Tibial nerve (tissue), 4 donors: ENCODE measurements at regions not wholly inside any gene's neighbourhood (a gene's known extent, or its start where the extent isn't known, plus 50 kb on each side); places are given as distances from the start of the nearest gene placed in this dataset.

Experiments used
- DNase-seq, 2 donors: peaks; one replicate each; pipeline ENCODE4 v3.0.0-alpha.2; 2019; ENCODE audit warnings: low spot score in 2 of 2
- H3K27ac ChIP-seq, 4 donors: fragments of 200-600 bp; sonication (generic) in 3 of 4; one replicate each; pipeline ENCODE4 v1.5.1; 2017 to 2019; ENCODE audit warnings: mild to moderate bottlenecking in 1 of 4
- H3K27me3 ChIP-seq, 2 donors: fragments of 200-600 bp; sonication (generic) in 1 of 2; one replicate each; pipeline versions ENCODE4 v1.5.1 to v1.6.0; 2017 to 2019
- H3K36me3 ChIP-seq, 3 donors: fragments of 200-600 bp; sonication (generic); one replicate each; pipeline ENCODE4 v1.5.1; 2018 to 2019
- H3K4me1 ChIP-seq, 4 donors: fragments of 200-600 bp; sonication (generic) in 3 of 4; one replicate each; pipeline ENCODE4 v1.5.1; 2017 to 2019
- H3K4me3 ChIP-seq, 4 donors: fragments of 200-600 bp; sonication (generic) in 3 of 4; one replicate each; pipeline ENCODE4 v1.5.1; 2017 to 2019; ENCODE audit warnings: mild to moderate bottlenecking in 1 of 4, moderate library complexity in 1 of 4
- H3K9me3 ChIP-seq, 4 donors: fragments of 200-600 bp; sonication (generic) in 3 of 4; one replicate each; pipeline ENCODE4 v1.5.1; 2017 to 2019
- EP300 ChIP-seq, 2 donors: sonication (generic); formaldehyde crosslinking; IDR thresholded peaks; one replicate each; pipeline ENCODE4 v1.6.1; 2017; ENCODE audit warnings: antibody characterized with exemption in 2 of 2, mild to moderate bottlenecking in 1 of 2
- POLR2A ChIP-seq, 2 donors: fragments of 450-650 bp; IDR thresholded peaks; one replicate each; pipeline ENCODE4 v1.6.1; 2017; ENCODE audit warnings: antibody characterized with exemption in 2 of 2, mild to moderate bottlenecking in 2 of 2, moderate library complexity in 2 of 2
- whole genome bisulfite sequencing, 2 donors: methylation state at CpG; one replicate each; pipeline ENCODE4 v1.1.5; 2018; 5-methylcytosine and 5-hydroxymethylcytosine counted together
- TF ChIP-seq, protein P1 (sequence below), 5 experiments: fragments of 200-600 bp in 3 of 5; fragments of 450-650 bp in 2 of 5; sonication (generic) in 3 of 5; IDR thresholded peaks; one replicate each; pipeline ENCODE4 v1.5.1; 2016 to 2019; ENCODE audit warnings: antibody characterized with exemption in 5 of 5, mild to moderate bottlenecking in 3 of 5, moderate library complexity in 2 of 5

GRCh38 chr2:21607572-21607971 lies 483.8 kb downstream of the TDRD15 start:
- no peaks in the 10 kb centered on the region for H3K27me3 ChIP-seq
- H3K9me3 ChIP-seq: peaks cover 0 to 12% (median 0%) of the 10 kb centered on the region in 4 donors
- no peak overlapping the region for H3K27ac ChIP-seq
- no peak overlapping the region for H3K4me3 ChIP-seq
- no peak for DNase-seq
- no peaks in the 10 kb centered on the region for H3K36me3 ChIP-seq
- TF ChIP-seq, protein P1, sequence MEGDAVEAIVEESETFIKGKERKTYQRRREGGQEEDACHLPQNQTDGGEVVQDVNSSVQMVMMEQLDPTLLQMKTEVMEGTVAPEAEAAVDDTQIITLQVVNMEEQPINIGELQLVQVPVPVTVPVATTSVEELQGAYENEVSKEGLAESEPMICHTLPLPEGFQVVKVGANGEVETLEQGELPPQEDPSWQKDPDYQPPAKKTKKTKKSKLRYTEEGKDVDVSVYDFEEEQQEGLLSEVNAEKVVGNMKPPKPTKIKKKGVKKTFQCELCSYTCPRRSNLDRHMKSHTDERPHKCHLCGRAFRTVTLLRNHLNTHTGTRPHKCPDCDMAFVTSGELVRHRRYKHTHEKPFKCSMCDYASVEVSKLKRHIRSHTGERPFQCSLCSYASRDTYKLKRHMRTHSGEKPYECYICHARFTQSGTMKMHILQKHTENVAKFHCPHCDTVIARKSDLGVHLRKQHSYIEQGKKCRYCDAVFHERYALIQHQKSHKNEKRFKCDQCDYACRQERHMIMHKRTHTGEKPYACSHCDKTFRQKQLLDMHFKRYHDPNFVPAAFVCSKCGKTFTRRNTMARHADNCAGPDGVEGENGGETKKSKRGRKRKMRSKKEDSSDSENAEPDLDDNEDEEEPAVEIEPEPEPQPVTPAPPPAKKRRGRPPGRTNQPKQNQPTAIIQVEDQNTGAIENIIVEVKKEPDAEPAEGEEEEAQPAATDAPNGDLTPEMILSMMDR (IDR thresholded peaks at IDR 0.05): no peak
- TF ChIP-seq POLR2A (IDR thresholded peaks at IDR 0.05): no peak
- no peak for TF ChIP-seq EP300 (IDR thresholded peaks at IDR 0.05)
- H3K4me1 ChIP-seq: no peaks in the 10 kb centered on the region
- WGBS, 2 donors: 82 to 83% methylated on average over 6 of the region's 6 CpGs

GRCh38 chr2:21610304-21610703 lies 486.5 kb downstream of the TDRD15 start:
- no peak for DNase-seq
- no peak for TF ChIP-seq EP300 (IDR thresholded peaks at IDR 0.05)
- 86 to 89% methylated on average over 3 of the region's 3 CpGs for WGBS, 2 donors

DNA sequence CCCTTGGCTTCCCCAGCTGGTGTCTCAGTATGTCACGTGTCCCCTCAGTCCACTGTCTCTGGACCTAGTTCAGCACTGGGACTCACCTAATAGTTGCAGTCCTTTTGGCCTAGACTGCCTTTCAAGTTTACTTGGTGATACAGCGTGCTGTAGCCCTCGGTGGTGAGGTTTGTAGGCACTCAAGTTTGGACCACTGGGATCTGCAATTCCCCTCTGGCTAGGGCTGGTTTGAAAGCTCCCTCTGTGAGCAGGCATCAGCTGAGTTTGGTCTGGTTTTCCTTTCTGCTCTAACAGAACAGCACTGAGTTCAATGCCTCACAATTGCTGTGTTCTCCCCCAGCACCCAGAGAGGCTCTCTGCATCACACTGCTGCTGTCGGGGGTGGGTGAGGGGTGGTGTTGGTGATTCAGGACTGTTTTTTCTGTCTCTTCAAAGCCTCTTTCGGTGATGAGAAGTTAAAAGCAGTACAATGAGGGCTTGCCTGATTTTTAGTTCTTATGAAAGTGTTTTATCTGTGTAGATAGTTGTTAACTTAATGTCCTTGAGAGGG lies 494.2 kb downstream of the TDRD15 start:
- no peak overlapping the region for H3K4me3 ChIP-seq
- H3K27me3 ChIP-seq: no peaks in the 10 kb centered on the region
- no peak for DNase-seq
- WGBS, 2 donors: 54 to 80% methylated on average over 5 of the region's 5 CpGs
- H3K9me3 ChIP-seq: peaks cover 0 to 3% (median under 1%) of the 10 kb centered on the region in 4 donors
- H3K4me1 ChIP-seq: no peaks in the 10 kb centered on the region
- no peak overlapping the region for H3K27ac ChIP-seq
- no peak for TF ChIP-seq POLR2A (IDR thresholded peaks at IDR 0.05)
- TF ChIP-seq, protein P1 (IDR thresholded peaks at IDR 0.05): no peak
- no peak for TF ChIP-seq EP300 (IDR thresholded peaks at IDR 0.05)
- no peaks in the 10 kb centered on the region for H3K36me3 ChIP-seq

More at GRCh38 chr2:21610304-21610703, 486.5 kb downstream of the TDRD15 start:
- no peaks in the 10 kb centered on the region for H3K36me3 ChIP-seq
- H3K4me1 ChIP-seq: no peaks in the 10 kb centered on the region
- no peak overlapping the region for H3K4me3 ChIP-seq
- no peaks in the 10 kb centered on the region for H3K27me3 ChIP-seq
- no peak overlapping the region for H3K27ac ChIP-seq
- peaks cover 0 to 17% (median 1%) of the 10 kb centered on the region in 4 donors for H3K9me3 ChIP-seq

DNA sequence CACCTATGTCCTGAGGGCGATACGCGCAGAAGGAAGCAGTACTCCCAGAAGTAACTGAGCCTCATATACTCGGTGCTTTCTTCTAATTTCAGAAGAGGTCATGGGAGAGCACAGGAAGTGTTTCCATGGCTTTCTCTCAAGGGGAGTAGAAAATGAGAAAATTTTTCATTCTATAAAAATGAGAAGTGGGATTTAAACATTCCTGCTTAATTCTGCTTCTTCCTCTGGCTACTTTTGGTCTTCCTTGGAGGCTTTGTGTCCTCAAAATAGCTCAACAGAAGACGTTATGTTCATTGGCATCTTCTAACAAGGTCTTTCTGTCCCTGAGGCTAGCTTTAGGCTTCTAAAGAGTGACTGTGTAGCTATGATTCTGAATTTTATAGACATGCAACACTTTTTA lies 497.0 kb downstream of the TDRD15 start:
- no peak for DNase-seq
- no peak for TF ChIP-seq POLR2A (IDR thresholded peaks at IDR 0.05)
- TF ChIP-seq, protein P1 (IDR thresholded peaks at IDR 0.05): no peak
- no peak for TF ChIP-seq EP300 (IDR thresholded peaks at IDR 0.05)
- Histone ChIP-seq H3K27ac (no peak overlapping the region), H3K4me3 (no peak overlapping the region), H3K27me3 (no peaks in the 10 kb centered on the region), H3K36me3 (no peaks in the 10 kb centered on the region), H3K9me3 (no peaks in the 10 kb centered on the region), H3K4me1 (no peaks in the 10 kb centered on the region)
- WGBS, 2 donors: 47 to 51% methylated on average over 5 of the region's 5 CpGs

DNA sequence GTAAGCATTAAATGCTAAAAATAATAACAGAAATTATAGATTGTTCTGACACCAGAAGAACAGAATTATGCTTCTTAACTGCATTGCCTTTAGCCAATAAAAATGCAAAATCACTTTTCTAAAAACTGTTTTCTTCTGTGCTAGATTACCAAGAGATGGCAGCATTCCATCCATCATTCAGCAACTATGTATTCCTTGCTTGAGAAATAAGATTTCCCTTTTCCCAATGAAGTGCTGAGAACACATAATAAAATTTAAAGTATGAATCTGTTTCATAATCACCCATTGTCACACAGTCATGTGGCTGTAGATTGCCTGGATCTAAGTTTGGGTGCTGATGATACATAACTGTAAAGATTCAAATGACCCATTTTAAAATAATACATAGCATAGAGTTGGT lies 504.2 kb downstream of the TDRD15 start:
- Histone ChIP-seq H3K27me3 (no peaks in the 10 kb centered on the region), H3K9me3 (no peaks in the 10 kb centered on the region), H3K27ac (no peak overlapping the region), H3K4me3 (no peak overlapping the region), H3K36me3 (no peaks in the 10 kb centered on the region), H3K4me1 (peaks cover 0 to 9% (median 0%) of the 10 kb centered on the region in 4 donors)
- DNase-seq: no peak
- TF ChIP-seq, protein P1 (IDR thresholded peaks at IDR 0.05): no peak
- TF ChIP-seq POLR2A (IDR thresholded peaks at IDR 0.05) (no peak), EP300 (IDR thresholded peaks at IDR 0.05) (no peak)

DNA sequence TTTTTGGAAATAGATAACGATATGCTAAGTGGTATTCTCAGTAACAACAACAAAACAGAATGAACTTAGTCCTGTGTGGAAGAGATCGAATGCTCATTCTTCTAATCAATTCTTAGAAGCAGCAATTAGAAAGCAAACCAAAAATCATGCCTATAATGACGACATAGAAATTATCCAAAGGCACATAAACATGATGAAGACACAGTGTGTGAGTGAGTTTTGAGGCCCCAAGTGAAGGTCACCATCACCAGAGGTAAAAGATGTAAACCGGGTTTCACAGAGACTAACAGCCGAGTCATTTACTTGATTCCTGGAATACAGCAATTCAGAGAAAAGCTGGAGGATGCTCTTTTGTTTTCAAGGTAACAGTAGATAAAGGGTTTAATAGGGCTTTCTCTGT lies 509.2 kb downstream of the TDRD15 start:
- no peaks in the 10 kb centered on the region for H3K9me3 ChIP-seq
- H3K4me1 ChIP-seq: peaks cover 0 to 3% (median 0%) of the 10 kb centered on the region in 4 donors
- DNase-seq: no peak
- TF ChIP-seq POLR2A (IDR thresholded peaks at IDR 0.05): no peak
- no peak for TF ChIP-seq EP300 (IDR thresholded peaks at IDR 0.05)
- TF ChIP-seq, protein P1 (IDR thresholded peaks at IDR 0.05): no peak
- H3K27ac ChIP-seq: no peak overlapping the region
- no peaks in the 10 kb centered on the region for H3K36me3 ChIP-seq
- no peaks in the 10 kb centered on the region for H3K27me3 ChIP-seq
- whole genome bisulfite sequencing, 2 donors: 86 to 90% methylated on average over 5 of the region's 5 CpGs
- no peak overlapping the region for H3K4me3 ChIP-seq
